ENCODE measurements at regions not wholly inside any gene's neighbourhood (a gene's known extent, or its start where the extent isn't known, plus 50 kb on each side); places are given as distances from the start of the nearest gene placed in this dataset.
A peak's percentile ranks its signal among the peaks of the same experiment; 100 is the strongest.

DNA sequence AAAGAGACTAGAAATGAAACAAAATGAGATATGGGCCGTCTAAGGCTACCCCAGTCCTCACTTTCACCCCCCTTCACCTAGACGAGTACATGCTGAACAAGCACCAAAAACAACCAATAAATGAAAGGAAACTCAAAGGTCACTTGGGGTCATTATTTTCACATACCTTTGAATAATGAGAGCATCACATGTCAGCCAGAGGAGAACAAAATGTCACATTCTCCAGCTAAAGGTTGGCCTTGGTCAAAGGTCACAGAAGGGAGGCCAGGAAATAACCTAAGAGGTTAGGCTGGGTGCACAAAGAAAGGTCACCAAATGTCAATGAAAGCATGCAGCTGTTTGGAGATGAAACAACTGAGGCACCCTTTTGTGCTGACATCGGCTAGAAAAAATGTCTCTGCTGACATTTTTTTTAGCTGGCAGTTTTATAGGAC is 288.7 kb upstream of the USP25 start (continued):
- TF ChIP-seq, protein P1, sequence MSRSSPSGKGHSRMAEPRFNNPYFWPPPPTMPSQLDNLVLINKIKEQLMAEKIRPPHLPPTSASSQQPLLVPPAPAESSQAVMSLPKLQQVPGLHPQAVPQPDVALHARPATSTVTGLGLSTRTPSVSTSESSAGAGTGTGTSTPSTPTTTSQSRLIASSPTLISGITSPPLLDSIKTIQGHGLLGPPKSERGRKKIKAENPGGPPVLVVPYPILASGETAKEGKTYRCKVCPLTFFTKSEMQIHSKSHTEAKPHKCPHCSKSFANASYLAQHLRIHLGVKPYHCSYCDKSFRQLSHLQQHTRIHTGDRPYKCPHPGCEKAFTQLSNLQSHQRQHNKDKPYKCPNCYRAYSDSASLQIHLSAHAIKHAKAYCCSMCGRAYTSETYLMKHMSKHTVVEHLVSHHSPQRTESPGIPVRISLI (CRISPR knock-in tag; IDR thresholded peaks at IDR 0.05; ENCODE audit: borderline replicate concordance): peak; percentile 91; the same call in 1 of the 2 replicates
- peak; percentile 85; the same call in 1 of the 2 replicates for TF ChIP-seq ZNF292 (CRISPR knock-in tag; IDR thresholded peaks at IDR 0.05; ENCODE audit: borderline replicate concordance, low read depth)
- TF ChIP-seq ZNF589 (CRISPR knock-in tag; conservative IDR thresholded peaks at IDR 0.05): no peak
- TF ChIP-seq NFATC3 (CRISPR knock-in tag; IDR thresholded peaks at IDR 0.05): no peak
- TF ChIP-seq ZNF451 (CRISPR knock-in tag; IDR thresholded peaks at IDR 0.05): no peak
- TF ChIP-seq, protein P2, sequence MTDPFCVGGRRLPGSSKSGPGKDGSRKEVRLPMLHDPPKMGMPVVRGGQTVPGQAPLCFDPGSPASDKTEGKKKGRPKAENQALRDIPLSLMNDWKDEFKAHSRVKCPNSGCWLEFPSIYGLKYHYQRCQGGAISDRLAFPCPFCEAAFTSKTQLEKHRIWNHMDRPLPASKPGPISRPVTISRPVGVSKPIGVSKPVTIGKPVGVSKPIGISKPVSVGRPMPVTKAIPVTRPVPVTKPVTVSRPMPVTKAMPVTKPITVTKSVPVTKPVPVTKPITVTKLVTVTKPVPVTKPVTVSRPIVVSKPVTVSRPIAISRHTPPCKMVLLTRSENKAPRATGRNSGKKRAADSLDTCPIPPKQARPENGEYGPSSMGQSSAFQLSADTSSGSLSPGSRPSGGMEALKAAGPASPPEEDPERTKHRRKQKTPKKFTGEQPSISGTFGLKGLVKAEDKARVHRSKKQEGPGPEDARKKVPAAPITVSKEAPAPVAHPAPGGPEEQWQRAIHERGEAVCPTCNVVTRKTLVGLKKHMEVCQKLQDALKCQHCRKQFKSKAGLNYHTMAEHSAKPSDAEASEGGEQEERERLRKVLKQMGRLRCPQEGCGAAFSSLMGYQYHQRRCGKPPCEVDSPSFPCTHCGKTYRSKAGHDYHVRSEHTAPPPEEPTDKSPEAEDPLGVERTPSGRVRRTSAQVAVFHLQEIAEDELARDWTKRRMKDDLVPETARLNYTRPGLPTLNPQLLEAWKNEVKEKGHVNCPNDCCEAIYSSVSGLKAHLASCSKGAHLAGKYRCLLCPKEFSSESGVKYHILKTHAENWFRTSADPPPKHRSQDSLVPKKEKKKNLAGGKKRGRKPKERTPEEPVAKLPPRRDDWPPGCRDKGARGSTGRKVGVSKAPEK (CRISPR knock-in tag; IDR thresholded peaks at IDR 0.05; ENCODE audit: borderline replicate concordance): peak; percentile 96; the same call in 1 of the 2 replicates
- no peak for TF ChIP-seq ZNF136 (CRISPR knock-in tag; IDR thresholded peaks at IDR 0.05; ENCODE audit: low read depth)
- peak; percentile 92 for TF ChIP-seq NCOA1 (CRISPR knock-in tag; IDR thresholded peaks at IDR 0.05)
- peak; percentile 87 for TF ChIP-seq ZNF331 (CRISPR knock-in tag; IDR thresholded peaks at IDR 0.05)
- no peak for TF ChIP-seq MBNL3 (CRISPR knock-in tag; conservative IDR thresholded peaks at IDR 0.05)
- TF ChIP-seq MTF2 (CRISPR knock-in tag; IDR thresholded peaks at IDR 0.05; ENCODE audit: borderline replicate concordance): no peak
- TF ChIP-seq ZSCAN9 (CRISPR knock-in tag; IDR thresholded peaks at IDR 0.05; ENCODE audit: borderline replicate concordance): peak; percentile 90; the same call in 1 of the 2 replicates
- TF ChIP-seq JUND (CRISPR knock-in tag; IDR thresholded peaks at IDR 0.05): peak; percentile 79
- 0 out of 2 replicates have a peak, but pooled peaks have one; percentile 21 for TF ChIP-seq SALL2 (CRISPR knock-in tag; IDR thresholded peaks at IDR 0.05)
- peak; percentile 97 for TF ChIP-seq ZNF503 (CRISPR knock-in tag; IDR thresholded peaks at IDR 0.05)
- TF ChIP-seq NFE2 (CRISPR knock-in tag; IDR thresholded peaks at IDR 0.05): no peak
- no peak for TF ChIP-seq ZNF7 (CRISPR knock-in tag; IDR thresholded peaks at IDR 0.05)
- TF ChIP-seq SNAI1 (CRISPR knock-in tag; IDR thresholded peaks at IDR 0.05; ENCODE audit: borderline replicate concordance): no peak
- peak; percentile 73; the same call in 1 of the 2 replicates for TF ChIP-seq ZNF564 (CRISPR knock-in tag; IDR thresholded peaks at IDR 0.05)
- peak; percentile 96 for TF ChIP-seq NFIC (IDR thresholded peaks at IDR 0.05; ENCODE audit: low read length)
- no peak for TF ChIP-seq TBP (CRISPR knock-in tag; IDR thresholded peaks at IDR 0.05)
- no peak for TF ChIP-seq TAF15 (IDR thresholded peaks at IDR 0.05; ENCODE audit: low read depth, low read length, poor library complexity, severe bottlenecking)
- no peak for TF ChIP-seq SSRP1 (CRISPR knock-in tag; IDR thresholded peaks at IDR 0.05)
- TF ChIP-seq BRCA1 (CRISPR knock-in tag; IDR thresholded peaks at IDR 0.05): no peak
- no peak for TF ChIP-seq SMAD1 (CRISPR knock-in tag; IDR thresholded peaks at IDR 0.05; ENCODE audit: borderline replicate concordance, low read depth)
- no peak for TF ChIP-seq ZNF235 (CRISPR knock-in tag; IDR thresholded peaks at IDR 0.05; ENCODE audit: borderline replicate concordance)
- peak; percentile 24; the same call in 1 of the 2 replicates for TF ChIP-seq ZSCAN21 (CRISPR knock-in tag; IDR thresholded peaks at IDR 0.05; ENCODE audit: borderline replicate concordance)
- peak; percentile 60; the same call in 1 of the 2 replicates for TF ChIP-seq ZNF747 (CRISPR knock-in tag; IDR thresholded peaks at IDR 0.05; ENCODE audit: borderline replicate concordance)
